ENCODE measurements at regions not wholly inside any gene's neighbourhood (a gene's known extent, or its start where the extent isn't known, plus 50 kb on each side); places are given as distances from the start of the nearest gene placed in this dataset.

- no peak for DNase-seq (ENCODE audit: low spot score)
Observed at GRCh38 chr6:23929201-23929600, 196.8 kb upstream of the NRSN1 start.

DNA sequence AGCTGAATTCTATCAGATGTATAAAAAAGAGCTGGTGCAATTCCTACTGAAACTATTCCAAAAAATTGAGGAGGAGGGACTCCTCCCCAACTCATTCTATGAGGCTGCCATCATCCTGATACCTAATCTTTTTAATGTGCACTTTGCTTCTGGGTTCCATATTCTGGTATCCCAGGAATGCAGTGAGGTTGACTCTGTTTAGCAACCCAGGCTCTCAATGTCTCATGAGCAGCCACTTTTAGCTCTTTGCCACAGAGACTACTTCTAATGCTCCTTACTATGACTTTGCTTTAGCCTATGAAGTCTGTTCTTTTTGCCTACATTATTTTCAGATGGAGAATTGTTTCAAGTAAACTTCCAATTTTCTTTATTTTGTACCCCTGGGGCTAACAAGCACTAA, 185.5 kb upstream of the NRSN1 start:
- DNase-seq (ENCODE audit: low spot score) = no peak

- DNase-seq (ENCODE audit: low spot score) = no peak
Observed at GRCh38 chr6:23951691-23952090, 174.3 kb upstream of the NRSN1 start.

- DNase-seq (ENCODE audit: low spot score) = no peak
Observed at GRCh38 chr6:23952245-23952644, 173.8 kb upstream of the NRSN1 start.

DNA sequence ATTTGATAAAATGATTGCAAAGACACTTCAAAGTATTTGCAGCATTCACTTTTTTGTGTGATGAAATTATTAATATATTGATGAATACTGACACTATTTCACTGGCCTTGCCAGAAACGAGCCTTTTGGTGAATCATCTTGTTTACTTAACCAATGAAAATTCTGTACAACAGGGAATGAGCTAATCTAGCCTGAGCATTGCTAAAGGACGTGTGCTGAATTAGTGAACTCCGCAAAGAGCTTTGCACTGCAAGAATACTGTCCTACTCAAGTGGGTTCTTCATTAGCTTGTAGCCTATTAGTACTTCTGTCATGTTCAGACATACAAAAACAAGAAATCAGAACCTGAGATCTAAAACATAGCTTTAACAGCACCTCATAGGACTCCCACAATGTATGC, 172.0 kb upstream of the NRSN1 start:
- no peak for DNase-seq (ENCODE audit: low spot score)

DNA sequence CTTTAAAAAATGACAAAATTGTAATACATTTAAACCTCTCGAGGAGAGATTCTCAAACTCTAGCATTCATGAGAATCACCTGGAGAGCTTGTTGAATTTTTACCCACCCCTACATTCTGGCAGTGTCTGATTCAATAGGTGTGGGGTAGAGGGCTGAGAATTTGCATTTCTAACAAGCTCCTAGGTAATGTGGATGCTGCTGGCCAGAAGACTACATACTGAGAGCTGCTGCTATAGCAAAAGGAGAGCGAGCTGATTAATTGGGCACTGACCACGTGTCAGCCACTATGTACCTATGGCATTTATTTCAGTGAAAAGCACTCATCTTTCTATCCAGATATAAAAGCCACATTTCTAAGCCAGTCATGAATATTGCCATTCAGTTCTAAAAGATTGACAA, 169.0 kb upstream of the NRSN1 start:
- DNase-seq (ENCODE audit: low spot score) = no peak

DNA sequence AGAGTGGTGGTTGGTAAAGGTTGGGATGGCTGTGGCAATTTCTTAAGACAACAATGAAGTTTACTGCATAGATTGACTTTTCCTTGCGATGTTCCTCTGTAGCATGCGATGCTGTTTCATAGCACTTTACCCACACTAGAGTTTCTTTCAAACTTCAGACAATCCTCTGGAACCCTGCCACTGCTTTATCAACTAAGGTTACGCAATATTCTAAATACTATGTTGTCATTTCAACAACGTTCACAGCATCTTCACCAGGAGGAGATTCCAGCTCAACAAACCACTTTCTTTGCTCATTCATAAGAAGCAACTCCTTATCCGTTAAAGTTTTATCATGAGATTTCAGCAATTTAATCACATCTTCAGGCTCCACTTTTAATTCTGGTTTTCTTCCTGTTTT, 161.2 kb upstream of the NRSN1 start:
- DNase-seq (ENCODE audit: low spot score) = no peak

DNA sequence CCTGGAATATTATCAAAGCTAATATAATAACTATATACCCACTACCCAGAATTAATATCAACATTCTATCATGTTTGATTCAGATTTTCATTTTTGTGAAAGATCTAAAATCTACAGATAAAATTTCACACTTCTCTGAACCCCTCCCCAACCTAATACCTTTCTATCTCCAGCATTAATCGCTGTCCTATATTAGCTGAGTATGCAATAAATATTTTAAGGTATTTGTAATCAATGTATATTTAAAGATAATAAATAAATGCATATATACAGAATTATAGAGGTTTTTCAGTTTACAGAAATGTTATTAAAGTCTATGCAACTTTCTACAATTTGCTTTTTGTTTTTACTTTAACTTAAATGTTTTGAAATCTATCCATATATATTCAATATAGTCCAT, 156.7 kb upstream of the NRSN1 start:
- DNase-seq (ENCODE audit: low spot score) = no peak

DNA sequence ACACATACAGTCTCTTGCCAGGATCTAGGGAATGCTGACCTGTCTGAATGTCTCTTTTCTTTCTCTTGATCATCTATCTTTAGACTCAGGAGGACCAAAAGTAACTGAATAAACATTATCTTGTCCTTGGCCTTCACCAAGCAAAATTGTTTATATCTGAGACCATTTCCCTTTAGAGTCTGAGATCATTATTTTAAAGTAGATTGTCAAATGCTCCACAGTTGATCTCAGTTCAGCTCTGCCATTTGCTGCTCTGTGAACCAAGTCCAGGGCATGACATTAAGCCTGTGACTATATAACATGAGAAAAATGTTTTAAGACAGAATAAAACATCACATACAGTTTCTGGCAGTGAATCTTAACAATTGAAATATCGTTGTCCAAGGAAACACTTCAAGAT, 148.3 kb upstream of the NRSN1 start:
- DNase-seq (ENCODE audit: low spot score) = no peak

DNA sequence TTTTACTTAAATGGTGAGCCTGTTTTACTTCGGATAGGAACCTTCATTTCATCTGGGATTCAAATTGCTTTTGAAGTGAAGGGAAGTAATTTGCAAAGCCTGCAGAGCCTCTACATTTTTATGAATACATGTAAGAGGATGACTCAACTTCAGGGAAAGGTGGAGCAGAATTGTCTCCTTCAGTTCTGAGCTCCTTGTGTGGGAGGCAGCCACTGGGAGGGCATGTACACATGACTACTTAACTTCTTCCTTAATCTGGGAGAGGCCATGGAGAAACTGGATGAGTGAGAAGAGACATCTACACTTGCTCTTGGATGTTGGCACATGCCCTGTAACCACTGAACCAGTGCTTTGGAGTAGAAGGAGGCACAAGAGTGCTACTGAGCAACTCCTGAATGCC, 145.1 kb upstream of the NRSN1 start:
- DNase-seq (ENCODE audit: low spot score) = no peak

DNA sequence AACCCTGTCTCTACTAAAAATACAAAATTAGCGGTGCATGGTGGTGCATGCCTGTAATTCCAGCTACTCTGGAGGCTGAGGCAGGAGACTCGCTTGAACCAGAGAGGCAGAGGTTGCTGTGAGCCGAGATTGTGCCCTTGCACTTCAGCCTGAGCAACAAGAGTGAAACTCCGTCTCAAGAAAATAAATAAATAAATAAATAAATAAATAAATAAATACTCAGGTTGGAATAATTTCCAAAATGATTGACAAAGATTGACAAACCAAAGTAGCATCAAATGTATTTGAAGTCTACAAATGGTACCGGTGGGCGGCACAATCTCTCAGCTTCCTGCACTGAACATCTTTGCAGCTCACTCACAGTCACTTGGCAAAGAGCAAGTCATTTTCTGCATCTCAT, 144.1 kb upstream of the NRSN1 start:
- DNase-seq (ENCODE audit: low spot score) = no peak

DNA sequence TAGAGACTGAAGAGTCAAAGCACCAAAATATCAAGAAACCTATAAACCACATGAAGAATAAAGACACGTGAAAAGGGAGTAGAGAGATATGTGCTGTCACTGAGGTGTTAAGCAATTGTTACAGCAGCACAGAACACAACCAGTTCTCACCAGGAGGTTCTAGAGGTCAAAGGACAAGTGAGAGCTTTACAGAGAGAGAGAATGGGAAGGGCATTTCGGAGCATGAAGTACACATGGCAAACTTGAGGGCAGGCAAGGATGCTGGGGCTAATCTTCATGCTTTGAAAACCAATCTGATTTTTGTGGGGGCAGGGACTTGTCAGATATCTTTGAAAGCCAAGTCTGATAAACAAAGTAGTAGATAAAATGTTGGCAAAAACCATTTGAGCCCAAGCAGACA, 142.3 kb upstream of the NRSN1 start:
- no peak for DNase-seq (ENCODE audit: low spot score)

DNA sequence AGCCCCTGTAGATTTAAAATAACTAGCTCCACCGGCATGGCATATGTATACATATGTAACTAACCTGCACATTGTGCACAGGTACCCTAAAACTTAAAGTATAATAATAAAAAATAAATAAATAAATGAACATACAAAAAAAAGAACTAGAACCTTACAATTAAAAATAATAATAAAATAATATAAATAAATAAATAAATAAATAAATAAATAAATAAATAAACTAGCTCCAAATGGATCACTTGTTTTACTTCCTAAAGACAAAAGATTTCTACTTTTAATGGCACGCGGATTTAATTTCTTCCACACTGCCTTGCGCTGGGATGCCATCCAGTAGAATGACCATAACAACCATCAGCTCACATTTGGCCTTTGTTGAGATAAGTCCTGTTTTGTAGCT, 141.0 kb upstream of the NRSN1 start:
- DNase-seq (ENCODE audit: low spot score) = no peak

GRCh38 chr6:23989885-23990533, 136.0 kb upstream of the NRSN1 start:
- DNase-seq (ENCODE audit: low spot score) = no peak

- no peak for DNase-seq (ENCODE audit: low spot score)
Observed at GRCh38 chr6:23994013-23994412, 132.0 kb upstream of the NRSN1 start.

GRCh38 chr6:24004062-24004461, 122.0 kb upstream of the NRSN1 start:
- DNase-seq (ENCODE audit: low spot score) = no peak

DNA sequence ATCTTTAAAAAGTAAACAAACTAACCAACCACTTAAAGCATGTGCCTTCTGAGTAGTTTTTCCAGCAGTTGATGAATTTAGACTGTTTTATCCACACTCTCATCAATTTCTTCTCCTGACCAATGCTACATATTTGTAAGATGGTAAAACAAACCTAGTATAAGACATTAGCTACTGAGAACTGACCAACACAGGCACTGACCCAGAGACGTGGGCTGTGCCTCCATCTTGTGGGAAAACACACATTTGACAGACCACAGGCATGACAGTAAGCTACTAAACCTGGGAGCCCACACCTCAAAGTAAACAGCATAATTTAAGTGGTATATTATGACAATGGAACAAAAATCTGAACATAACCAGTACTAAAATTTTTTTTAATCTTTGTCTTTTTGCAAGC, 121.4 kb upstream of the NRSN1 start:
- DNase-seq (ENCODE audit: low spot score) = no peak

GRCh38 chr6:24006254-24006653, 119.8 kb upstream of the NRSN1 start:
- peak; percentile 0 for DNase-seq (ENCODE audit: low spot score)

DNA sequence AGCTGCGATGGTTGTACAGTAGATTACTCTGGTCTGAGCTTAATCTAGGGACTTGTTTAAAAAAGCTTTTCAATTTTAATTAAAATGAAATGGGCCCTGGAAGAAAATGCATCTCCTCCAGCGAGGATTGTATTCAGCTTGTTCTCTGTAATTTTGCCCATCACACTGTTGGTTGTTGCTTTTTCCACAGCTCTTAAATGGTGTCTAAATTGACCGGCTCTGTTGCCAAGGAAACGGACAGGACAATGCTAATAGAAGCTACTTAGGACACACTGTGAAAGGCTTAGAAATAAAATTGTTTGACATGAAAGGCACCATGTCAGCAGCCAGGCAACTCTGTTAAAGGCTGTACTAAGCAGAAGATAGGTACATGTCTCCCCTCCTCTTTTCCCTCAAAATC, 116.7 kb upstream of the NRSN1 start:
- DNase-seq (ENCODE audit: low spot score) = no peak

DNA sequence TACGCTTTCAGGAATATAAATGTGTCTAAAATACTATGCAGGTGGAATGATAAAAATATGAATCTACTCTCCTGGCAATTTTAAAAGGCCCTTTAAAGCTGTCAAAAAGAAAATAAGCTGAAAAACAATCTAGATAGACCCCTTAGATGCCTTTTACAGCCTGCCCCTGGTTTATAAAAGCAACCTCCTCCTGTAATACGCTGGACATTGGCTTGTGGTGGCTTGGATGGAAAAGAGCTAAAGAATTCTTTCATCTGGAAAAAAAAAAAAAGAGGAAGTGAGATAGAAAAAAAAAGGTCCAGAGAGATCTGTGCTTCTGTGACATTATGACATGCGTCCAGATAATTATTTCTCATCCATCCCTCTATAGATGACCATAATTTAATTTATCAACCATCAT, 115.9 kb upstream of the NRSN1 start:
- DNase-seq (ENCODE audit: low spot score) = no peak

- no peak for DNase-seq (ENCODE audit: low spot score)
Observed at GRCh38 chr6:24016286-24016685, 109.7 kb upstream of the NRSN1 start.

DNA sequence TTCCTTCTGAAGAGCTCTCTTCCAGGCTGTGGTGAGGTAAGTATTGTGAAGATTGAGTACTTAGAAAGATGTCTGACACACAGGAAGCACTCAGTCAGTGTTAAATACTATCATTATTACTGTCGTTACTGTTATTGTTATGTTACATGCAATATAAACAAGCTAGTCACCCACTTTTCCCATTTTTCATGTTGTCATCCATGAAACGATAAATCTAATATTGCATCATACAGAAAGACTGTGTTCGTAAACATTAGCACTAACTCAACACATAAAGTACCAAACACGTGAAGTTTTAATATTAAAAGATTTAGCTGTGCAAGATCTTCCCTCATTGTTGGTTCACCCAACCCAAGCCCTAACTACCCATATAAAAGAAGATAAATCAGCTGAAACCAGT, 109.2 kb upstream of the NRSN1 start:
- DNase-seq (ENCODE audit: low spot score) = no peak

GRCh38 chr6:24019393-24019792, 106.6 kb upstream of the NRSN1 start:
- no peak for DNase-seq (ENCODE audit: low spot score)

DNA sequence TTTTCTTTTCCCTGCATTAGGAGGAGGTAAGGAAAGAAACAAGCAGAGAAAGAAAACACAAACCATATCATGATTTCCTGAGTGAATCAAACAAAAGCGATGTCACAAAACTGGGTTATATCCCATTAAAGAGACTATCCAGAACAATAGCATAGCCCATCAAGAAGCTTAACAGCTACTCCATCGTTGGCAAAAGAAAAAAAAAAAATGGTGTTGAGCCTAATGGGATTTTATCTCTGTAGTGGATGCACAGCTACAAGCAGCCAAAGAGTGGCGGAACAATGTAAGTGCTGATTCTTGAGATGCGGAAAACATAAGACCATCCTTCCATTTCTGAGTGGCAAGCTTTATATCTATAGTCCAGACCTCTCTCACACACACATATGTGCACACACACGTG, 106.2 kb upstream of the NRSN1 start:
- DNase-seq (ENCODE audit: low spot score) = no peak

DNA sequence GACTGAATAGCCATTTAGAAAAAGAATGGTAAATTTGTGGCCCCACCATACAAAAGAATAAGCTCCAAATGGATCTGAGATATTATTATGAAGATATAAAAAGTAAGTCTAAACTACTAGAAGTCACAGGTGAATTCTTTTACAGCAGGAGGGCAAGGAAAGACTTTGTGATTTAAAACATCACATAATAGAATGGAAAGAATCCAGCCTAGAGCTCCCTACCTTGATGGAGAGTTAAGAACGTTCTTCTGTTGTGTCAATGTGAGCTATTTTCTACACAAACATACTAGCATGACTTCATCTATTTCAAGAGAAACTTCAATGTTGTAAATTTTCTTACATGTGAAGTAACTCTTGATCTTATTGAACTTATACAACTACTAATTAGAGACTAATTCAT, 100.0 kb upstream of the NRSN1 start:
- DNase-seq (ENCODE audit: low spot score) = no peak
